ENCODE measurements at regions not wholly inside any gene's neighbourhood (a gene's known extent, or its start where the extent isn't known, plus 50 kb on each side); places are given as distances from the start of the nearest gene placed in this dataset.
A peak's percentile ranks its signal among the peaks of the same experiment; 100 is the strongest.
"Not testable (repeated sequence)": the region's sequence is repeated elsewhere in the genome, so short reads cannot be mapped to it uniquely, and the experiment has no call there.

GRCh38 chr5:19142713-19143414 is 845.1 kb downstream of the CDH18 start:
- not testable (repeated sequence) for DNase-seq

GRCh38 chr5:19143935-19144334 is 844.1 kb downstream of the CDH18 start:
- DNase-seq = no peak

GRCh38 chr5:19169426-19169825 is 818.6 kb downstream of the CDH18 start:
- no peak for DNase-seq

GRCh38 chr5:19172926-19173470 is 815.0 kb downstream of the CDH18 start:
- DNase-seq = no peak

GRCh38 chr5:19175776-19176570 is 812.0 kb downstream of the CDH18 start:
- no peak for DNase-seq

- peak; percentile 40 for DNase-seq
These were observed 808.4 kb downstream of the CDH18 start for GRCh38 chr5:19179571-19179970.

- no peak for DNase-seq
These were observed 798.8 kb downstream of the CDH18 start for GRCh38 chr5:19189176-19189575.

GRCh38 chr5:19193631-19194030 is 794.4 kb downstream of the CDH18 start:
- DNase-seq = no peak

GRCh38 chr5:19196631-19197030 is 791.4 kb downstream of the CDH18 start:
- no peak for DNase-seq

GRCh38 chr5:19200251-19200650 is 787.7 kb downstream of the CDH18 start:
- DNase-seq = no peak

GRCh38 chr5:19208397-19208796 is 779.6 kb downstream of the CDH18 start:
- no peak for DNase-seq

GRCh38 chr5:19210886-19211285 is 777.1 kb downstream of the CDH18 start:
- no peak for DNase-seq

GRCh38 chr5:19229179-19229835 is 758.7 kb downstream of the CDH18 start:
- DNase-seq = no peak

- no peak for DNase-seq
These were observed 754.4 kb downstream of the CDH18 start for GRCh38 chr5:19233573-19233972.

GRCh38 chr5:19235101-19235584 is 752.9 kb downstream of the CDH18 start:
- no peak for DNase-seq

GRCh38 chr5:19240170-19240569 is 747.8 kb downstream of the CDH18 start:
- no peak for DNase-seq

GRCh38 chr5:19241690-19242089 is 746.3 kb downstream of the CDH18 start:
- no peak for DNase-seq

- DNase-seq = not testable (repeated sequence)
These were observed 741.8 kb downstream of the CDH18 start for GRCh38 chr5:19246191-19246590.

GRCh38 chr5:19247302-19247701 is 740.7 kb downstream of the CDH18 start:
- no peak for DNase-seq

GRCh38 chr5:19256036-19256435 is 732.0 kb downstream of the CDH18 start:
- DNase-seq = no peak

- DNase-seq = no peak
These were observed 729.3 kb downstream of the CDH18 start for GRCh38 chr5:19258686-19259085.

- DNase-seq = no peak
These were observed 726.1 kb downstream of the CDH18 start for GRCh38 chr5:19261879-19262278.

- no peak for DNase-seq
These were observed 723.2 kb downstream of the CDH18 start for GRCh38 chr5:19264821-19265220.

Data from retina (tissue), 1 donor.